SK-N-MC (cell line): ENCODE measurements at regions not wholly inside any gene's neighbourhood (a gene's known extent, or its start where the extent isn't known, plus 50 kb on each side); places are given as distances from the start of the nearest gene placed in this dataset.

ENCODE experiments used
- DNase-seq: peaks from one replicate; pipeline ENCODE4 v3.0.0-alpha.2; 2011; ENCODE audit warnings: low read depth, low spot score
- H3K27ac ChIP-seq: fragments of 200-600 bp; sonication (generic); 2 replicates; pipeline ENCODE4 v1.5.1; 2016; ENCODE audit warnings: mixed run types
- H3K36me3 ChIP-seq: fragments of 200-600 bp; sonication (generic); 2 replicates; pipeline ENCODE4 v1.6.1; 2017; ENCODE audit warnings: antibody characterized with exemption, low read length, mixed read lengths; ENCODE audit not compliant: insufficient read depth
- H3K4me3 ChIP-seq: fragments of 200-600 bp; sonication (generic); 2 replicates; pipeline ENCODE4 v1.5.1; 2016
- H3K9ac ChIP-seq: fragments of 200-600 bp; sonication (generic); 2 replicates; pipeline ENCODE4 v1.8.0; 2017; ENCODE audit warnings: mixed run types, mixed read lengths; ENCODE audit not compliant: insufficient read length
- H3K9me3 ChIP-seq: fragments of 200-600 bp; sonication (generic); 2 replicates; pipeline ENCODE4 v1.6.1; 2017; ENCODE audit warnings: low read depth, mild to moderate bottlenecking, antibody characterized with exemption, low read length, moderate library complexity, mixed read lengths
- EZH2 ChIP-seq: fragments of 200-600 bp; sonication (generic); IDR thresholded peaks from one replicate; pipeline ENCODE4 v1.6.1; 2017; ENCODE audit warnings: antibody characterized with exemption
- FOXP2 ChIP-seq: optimal IDR thresholded peaks from 2 replicates; pipeline ENCODE3; 2011; ENCODE audit warnings: mild to moderate bottlenecking, moderate library complexity; ENCODE audit not compliant: insufficient read depth; ENCODE audit errors: extremely low read length, control extremely low read depth
- POLR2AphosphoS5 ChIP-seq: IDR thresholded peaks from 2 replicates; pipeline ENCODE4 v1.6.1; 2012; ENCODE audit warnings: mild to moderate bottlenecking, low read depth, low read length, borderline replicate concordance

DNA sequence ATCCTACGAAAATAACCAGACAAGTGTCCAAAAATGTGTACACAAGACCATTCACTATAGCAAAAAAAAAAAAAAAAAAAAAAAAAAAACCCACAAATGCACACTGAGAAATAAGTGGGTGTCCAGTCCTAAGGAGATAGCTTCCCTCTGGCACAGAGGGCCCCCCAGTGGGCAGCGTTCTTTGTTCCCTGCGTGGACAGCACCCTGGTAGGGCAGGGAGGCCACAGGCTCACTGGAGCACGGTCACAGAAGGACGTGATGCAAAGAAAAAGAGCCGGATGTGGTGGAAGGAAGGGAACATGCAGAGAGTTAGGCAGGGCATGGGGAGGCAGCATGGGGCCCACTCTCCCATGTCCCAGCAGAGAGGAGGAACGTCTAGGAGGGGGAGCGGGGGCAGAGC lies 210.7 kb upstream of the NSMCE3 start:
- H3K4me3 ChIP-seq = no peak overlapping the region
- H3K36me3 ChIP-seq = no peaks in the 10 kb centered on the region
- H3K27ac ChIP-seq = no peak overlapping the region
- H3K9me3 ChIP-seq = no peaks in the 10 kb centered on the region
- no peak for DNase-seq
- no peak overlapping the region for H3K9ac ChIP-seq
- TF ChIP-seq EZH2 (no peak), POLR2AphosphoS5 (no peak), FOXP2 (no peak)

DNA sequence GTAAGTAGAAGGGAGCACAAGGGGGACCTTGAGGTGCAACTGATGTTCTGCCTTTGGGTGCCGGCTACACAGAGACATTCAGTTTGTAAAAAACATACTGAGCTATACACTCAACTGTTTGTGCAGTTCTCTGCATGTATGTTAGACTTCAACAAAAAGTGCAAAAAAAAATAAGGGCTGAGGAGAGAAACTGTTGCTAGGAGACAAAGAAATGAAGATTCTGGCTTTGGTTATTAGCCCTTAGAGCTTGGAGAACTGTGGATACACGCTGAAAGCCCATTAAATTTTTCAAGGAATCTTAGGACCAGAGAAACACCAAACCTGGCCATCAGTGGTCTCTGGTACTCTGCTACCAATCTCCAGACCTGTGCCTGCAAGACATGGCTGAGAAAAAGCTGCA lies 207.6 kb upstream of the NSMCE3 start:
- H3K4me3 ChIP-seq = no peak overlapping the region
- no peak overlapping the region for H3K27ac ChIP-seq
- no peak overlapping the region for H3K9ac ChIP-seq
- H3K36me3 ChIP-seq = no peaks in the 10 kb centered on the region
- no peak for DNase-seq
- TF ChIP-seq POLR2AphosphoS5 = no peak
- no peak for TF ChIP-seq EZH2
- TF ChIP-seq FOXP2 = no peak
- H3K9me3 ChIP-seq = no peaks in the 10 kb centered on the region

- Histone ChIP-seq H3K4me3 (no peak overlapping the region), H3K9me3 (no peaks in the 10 kb centered on the region), H3K27ac (no peak overlapping the region), H3K9ac (no peak overlapping the region), H3K36me3 (no peaks in the 10 kb centered on the region)
- no peak for DNase-seq
- TF ChIP-seq POLR2AphosphoS5 (no peak), FOXP2 (no peak), EZH2 (no peak)
Measured at GRCh38 chr15:29476503-29477080, 207.0 kb upstream of the NSMCE3 start.

DNA sequence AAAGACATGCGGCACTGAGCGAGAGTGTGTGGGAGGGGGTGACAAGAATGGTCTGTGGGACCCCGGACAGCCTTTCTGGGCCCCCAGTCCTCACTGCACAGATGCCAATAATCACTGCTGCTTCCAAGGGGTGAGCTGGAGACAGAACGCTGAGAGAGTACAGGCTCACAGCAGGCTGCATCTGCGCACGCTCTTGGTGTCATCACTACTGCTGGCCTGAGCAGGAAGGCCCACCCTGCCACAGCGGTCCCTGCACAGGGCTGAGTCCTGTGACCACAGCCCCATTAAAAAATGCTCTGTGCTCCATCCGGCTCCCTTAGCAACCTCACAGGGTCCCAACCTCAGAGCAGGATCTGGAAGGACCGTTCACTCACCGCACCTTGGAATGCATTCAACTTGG lies 205.5 kb upstream of the NSMCE3 start:
- Histone ChIP-seq H3K27ac (no peak overlapping the region), H3K9ac (no peak overlapping the region), H3K9me3 (no peaks in the 10 kb centered on the region), H3K36me3 (no peaks in the 10 kb centered on the region), H3K4me3 (no peak overlapping the region)
- no peak for DNase-seq
- TF ChIP-seq FOXP2 (no peak), POLR2AphosphoS5 (no peak), EZH2 (no peak)

DNA sequence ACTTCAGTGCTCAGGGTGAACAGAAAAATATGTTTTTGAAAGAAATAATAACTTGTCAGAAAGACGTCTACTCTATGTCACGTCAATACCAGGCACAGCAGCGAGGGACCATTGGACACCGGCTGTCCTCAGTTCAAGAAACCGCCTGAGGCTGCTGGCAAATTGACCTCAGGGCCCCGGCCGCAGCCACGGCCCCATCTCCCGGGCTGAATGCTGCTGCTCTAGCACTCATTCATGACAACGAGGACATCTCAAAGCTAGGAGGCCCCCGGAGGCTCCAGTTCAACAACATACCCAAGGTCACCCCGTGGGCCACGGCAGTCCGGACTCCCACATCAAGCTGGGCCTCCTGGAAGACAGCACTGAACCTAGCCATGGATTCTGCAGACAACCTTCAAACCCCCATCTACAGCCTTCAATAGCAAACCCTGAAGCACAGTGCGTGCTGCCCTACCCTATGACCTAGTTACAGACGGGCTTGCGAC lies 204.0 kb upstream of the NSMCE3 start:
- H3K27ac ChIP-seq = no peak overlapping the region
- no peak for DNase-seq
- no peak overlapping the region for H3K9ac ChIP-seq
- H3K9me3 ChIP-seq = no peaks in the 10 kb centered on the region
- no peaks in the 10 kb centered on the region for H3K36me3 ChIP-seq
- TF ChIP-seq EZH2 (no peak), POLR2AphosphoS5 (no peak), FOXP2 (no peak)
- no peak overlapping the region for H3K4me3 ChIP-seq

- TF ChIP-seq EZH2 (no peak), FOXP2 (no peak), POLR2AphosphoS5 (no peak)
- Histone ChIP-seq H3K4me3 (no peak overlapping the region), H3K9me3 (no peaks in the 10 kb centered on the region), H3K36me3 (no peaks in the 10 kb centered on the region), H3K27ac (no peak overlapping the region), H3K9ac (no peak overlapping the region)
- no peak for DNase-seq
Measured at GRCh38 chr15:29472901-29473445, 203.4 kb upstream of the NSMCE3 start.

DNA sequence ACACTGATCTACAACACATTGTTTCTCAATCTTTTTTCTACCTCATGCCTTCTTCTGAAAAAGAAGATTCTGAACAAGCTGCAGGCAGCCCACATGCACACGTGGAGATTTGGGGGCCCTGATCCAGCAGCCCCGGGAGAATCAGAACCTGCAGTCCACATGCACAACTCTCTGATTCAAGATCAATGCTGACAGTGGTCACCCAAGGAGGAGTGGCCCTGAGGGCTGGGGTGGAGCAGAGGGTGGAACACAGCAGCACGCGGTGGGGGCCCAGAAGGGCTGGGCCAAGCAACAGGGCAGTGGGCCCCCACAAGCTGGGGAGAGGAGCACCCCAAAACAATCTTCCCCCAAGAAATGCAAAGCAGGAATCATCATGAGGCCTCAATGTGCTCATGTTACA lies 202.1 kb upstream of the NSMCE3 start:
- H3K27ac ChIP-seq = no peak overlapping the region
- H3K9ac ChIP-seq = no peak overlapping the region
- H3K36me3 ChIP-seq = no peaks in the 10 kb centered on the region
- TF ChIP-seq EZH2 = no peak
- TF ChIP-seq FOXP2 = no peak
- TF ChIP-seq POLR2AphosphoS5 = no peak
- no peaks in the 10 kb centered on the region for H3K9me3 ChIP-seq
- H3K4me3 ChIP-seq = no peak overlapping the region
- no peak for DNase-seq

DNA sequence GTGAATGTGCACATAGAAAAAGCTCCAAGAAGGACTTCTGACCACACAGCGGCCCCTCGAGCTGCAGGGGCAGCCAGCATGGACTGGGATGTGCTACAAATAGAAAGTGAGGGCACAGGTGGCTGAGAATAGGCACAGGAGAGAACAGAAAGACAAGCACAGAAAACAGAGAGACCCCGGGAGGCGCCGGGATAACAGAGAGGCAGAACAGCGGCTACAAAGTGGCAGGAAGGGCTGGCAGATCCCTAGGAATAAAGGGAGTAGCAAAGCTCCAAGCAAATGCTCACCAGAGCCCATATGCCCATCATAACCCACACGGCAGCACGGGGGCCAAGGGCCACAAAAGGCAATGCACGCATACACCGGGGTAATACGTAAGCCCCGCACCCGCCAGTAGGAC lies 201.7 kb upstream of the NSMCE3 start:
- no peak for TF ChIP-seq FOXP2
- no peak for TF ChIP-seq POLR2AphosphoS5
- TF ChIP-seq EZH2 = no peak
- Histone ChIP-seq H3K9ac (no peak overlapping the region), H3K36me3 (no peaks in the 10 kb centered on the region), H3K9me3 (no peaks in the 10 kb centered on the region), H3K27ac (no peak overlapping the region), H3K4me3 (no peak overlapping the region)
- DNase-seq = no peak

DNA sequence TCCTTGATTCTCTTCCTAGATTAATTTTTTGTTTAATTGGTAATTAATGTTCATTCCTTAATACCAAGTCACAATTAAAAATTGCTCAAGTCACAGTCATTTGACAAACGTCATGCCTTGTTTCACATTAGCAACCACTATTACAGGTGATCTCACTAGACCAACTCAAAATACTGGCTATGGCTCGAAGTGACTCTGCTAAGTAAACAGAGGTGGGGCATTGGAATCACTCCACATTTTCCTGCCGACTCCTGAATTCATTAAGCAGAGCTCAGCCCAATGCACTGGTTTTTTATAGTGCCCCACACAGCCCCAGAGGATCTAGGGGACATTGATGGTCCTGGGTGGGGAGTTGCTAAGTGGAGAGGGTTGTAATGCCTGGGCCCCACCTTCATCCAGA lies 201.2 kb upstream of the NSMCE3 start:
- Histone ChIP-seq H3K9me3 (no peaks in the 10 kb centered on the region), H3K9ac (no peak overlapping the region), H3K27ac (no peak overlapping the region), H3K36me3 (no peaks in the 10 kb centered on the region), H3K4me3 (no peak overlapping the region)
- TF ChIP-seq FOXP2 (no peak), POLR2AphosphoS5 (no peak), EZH2 (no peak)
- DNase-seq = no peak
